SJSA1 (cell line): ENCODE measurements at regions not wholly inside any gene's neighbourhood (a gene's known extent, or its start where the extent isn't known, plus 50 kb on each side); places are given as distances from the start of the nearest gene placed in this dataset.
"Not testable (repeated sequence)": the region's sequence is repeated elsewhere in the genome, so short reads cannot be mapped to it uniquely, and the experiment has no call there.

Experiments used
- DNase-seq, 2 experiments: peaks; one replicate each; pipeline ENCODE4 v3.0.0-alpha.2; 2015 to 2020; ENCODE audit warnings: low spot score in 2 of 2, low read depth in 1 of 2
- H3K27ac ChIP-seq: fragments of 250-450 bp; sonication (Bioruptor Pico); 2 replicates; pipeline ENCODE4 v1.5.1; 2020; ENCODE audit warnings: mild to moderate bottlenecking, moderate library complexity
- H3K27me3 ChIP-seq: fragments of 250-450 bp; sonication (Bioruptor Pico); replicated peaks from 2 replicates; pipeline ENCODE4 v1.5.1; 2020; ENCODE audit warnings: mild to moderate bottlenecking, moderate library complexity
- H3K36me3 ChIP-seq: fragments of 250-450 bp; sonication (Bioruptor Pico); 2 replicates; pipeline ENCODE4 v1.5.1; 2020; ENCODE audit warnings: mild to moderate bottlenecking
- H3K4me1 ChIP-seq: fragments of 250-450 bp; sonication (Bioruptor Pico); replicated peaks from 2 replicates; pipeline ENCODE4 v1.6.1; 2021; ENCODE audit warnings: mild to moderate bottlenecking
- H3K4me3 ChIP-seq: fragments of 250-450 bp; sonication (Bioruptor Pico); 2 replicates; pipeline ENCODE4 v1.5.1; 2020; ENCODE audit warnings: mild to moderate bottlenecking
- H3K9me3 ChIP-seq: fragments of 250-450 bp; sonication (Bioruptor Pico); replicated peaks from 2 replicates; pipeline ENCODE4 v1.5.1; 2020; ENCODE audit warnings: mild to moderate bottlenecking

- H3K4me1 ChIP-seq = peaks cover 13% of the 10 kb centered on the region
- H3K36me3 ChIP-seq = no peaks in the 10 kb centered on the region
- no peaks in the 10 kb centered on the region for H3K9me3 ChIP-seq
- DNase-seq = no peak
- H3K27me3 ChIP-seq = no peaks in the 10 kb centered on the region
- H3K4me3 ChIP-seq = no peak overlapping the region
- no peak overlapping the region for H3K27ac ChIP-seq
These were observed 113.8 kb upstream of the MEF2A start for GRCh38 chr15:99452010-99452409.

GRCh38 chr15:99452728-99453636 lies 112.8 kb upstream of the MEF2A start:
- no peak overlapping the region for H3K27ac ChIP-seq
- H3K9me3 ChIP-seq = no peaks in the 10 kb centered on the region
- H3K4me3 ChIP-seq = no peak overlapping the region
- no peak for DNase-seq
- H3K36me3 ChIP-seq = no peaks in the 10 kb centered on the region
- peaks cover 13% of the 10 kb centered on the region for H3K4me1 ChIP-seq
- H3K27me3 ChIP-seq = no peaks in the 10 kb centered on the region

- Histone ChIP-seq H3K4me3 (no peak overlapping the region), H3K4me1 (peaks cover 13% of the 10 kb centered on the region), H3K27ac (no peak overlapping the region), H3K36me3 (no peaks in the 10 kb centered on the region), H3K9me3 (no peaks in the 10 kb centered on the region), H3K27me3 (no peaks in the 10 kb centered on the region)
- DNase-seq = no peak
These were observed 112.2 kb upstream of the MEF2A start for GRCh38 chr15:99453637-99454030.

DNA sequence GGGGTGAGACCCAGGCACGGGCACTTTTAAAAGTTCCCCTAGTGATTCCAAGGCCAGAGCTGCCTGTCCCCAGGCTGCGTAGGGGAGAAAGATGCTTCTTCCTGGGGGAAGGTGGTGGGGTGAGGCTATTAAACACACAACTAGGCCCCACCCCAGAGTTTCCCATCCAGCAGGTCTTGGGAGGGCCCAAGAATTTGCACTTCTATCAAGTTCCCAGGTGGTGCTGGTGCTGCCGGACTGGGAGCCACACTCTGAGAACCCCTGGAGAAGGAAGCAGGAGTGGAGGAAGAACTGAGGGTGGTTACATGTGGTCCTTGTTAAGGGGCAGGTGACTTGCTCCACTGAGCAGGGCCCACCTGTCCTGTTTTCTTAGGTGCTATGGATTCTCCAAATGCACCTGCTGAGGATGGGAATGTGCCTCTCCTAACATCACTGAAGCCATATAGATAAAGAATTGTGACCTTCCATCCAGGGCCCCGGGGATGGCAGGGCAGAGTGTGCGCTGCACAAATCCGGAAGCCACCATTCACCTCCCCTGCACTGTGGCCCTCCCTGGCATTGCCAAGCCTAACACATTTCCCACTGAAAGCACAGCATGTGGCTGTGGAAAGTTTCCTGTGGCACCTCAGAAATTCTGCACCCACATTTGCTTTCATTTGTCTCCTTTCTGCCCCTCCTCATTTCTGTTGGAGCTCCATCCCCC lies 111.5 kb upstream of the MEF2A start:
- no peaks in the 10 kb centered on the region for H3K36me3 ChIP-seq
- no peaks in the 10 kb centered on the region for H3K9me3 ChIP-seq
- DNase-seq = no peak
- no peaks in the 10 kb centered on the region for H3K27me3 ChIP-seq
- H3K4me1 ChIP-seq = peaks cover 13% of the 10 kb centered on the region
- peak overlapping the region; percentile 79; the same call in 1 of the 2 replicates for H3K27ac ChIP-seq
- no peak overlapping the region for H3K4me3 ChIP-seq

GRCh38 chr15:99454941-99455788 lies 110.6 kb upstream of the MEF2A start:
- Histone ChIP-seq H3K4me1 (peaks cover 13% of the 10 kb centered on the region), H3K27me3 (no peaks in the 10 kb centered on the region), H3K9me3 (no peaks in the 10 kb centered on the region; the same call in 1 of the 2 replicates), H3K27ac (peak overlapping the region; percentile 79), H3K4me3 (no peak overlapping the region), H3K36me3 (no peaks in the 10 kb centered on the region)
- DNase-seq = peak; percentile 77 to 90

- H3K4me3 ChIP-seq = no peak overlapping the region
- H3K27me3 ChIP-seq = no peaks in the 10 kb centered on the region
- no peak overlapping the region for H3K27ac ChIP-seq
- no peaks in the 10 kb centered on the region; the same call in 1 of the 2 replicates for H3K9me3 ChIP-seq
- H3K4me1 ChIP-seq = peaks cover 13% of the 10 kb centered on the region
- H3K36me3 ChIP-seq = no peaks in the 10 kb centered on the region
- DNase-seq = no peak
These were observed 110.0 kb upstream of the MEF2A start for GRCh38 chr15:99455789-99456160.

DNA sequence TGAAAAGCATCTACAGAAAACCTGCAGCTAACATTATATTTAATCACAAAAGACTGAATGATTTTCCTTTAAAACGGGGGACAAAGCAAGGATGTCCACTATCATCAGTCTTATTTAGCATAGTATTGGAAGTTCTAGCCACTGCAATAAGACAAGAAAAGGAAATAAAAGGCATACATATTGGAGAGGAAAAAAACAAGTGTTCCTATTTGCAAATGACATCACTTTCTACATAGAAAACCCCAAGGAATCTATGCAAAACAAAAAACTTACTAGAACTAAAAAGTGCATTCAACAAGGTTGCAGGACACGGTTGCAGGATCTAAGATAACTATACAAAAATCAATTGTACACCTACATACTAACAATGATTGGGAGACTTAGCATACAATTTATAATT lies 101.6 kb upstream of the MEF2A start:
- Histone ChIP-seq H3K27ac (no peak overlapping the region), H3K9me3 (no peaks in the 10 kb centered on the region; the same call in 1 of the 2 replicates), H3K4me1 (no peaks in the 10 kb centered on the region), H3K27me3 (no peaks in the 10 kb centered on the region), H3K4me3 (no peak overlapping the region), H3K36me3 (no peaks in the 10 kb centered on the region)
- no peak for DNase-seq

DNA sequence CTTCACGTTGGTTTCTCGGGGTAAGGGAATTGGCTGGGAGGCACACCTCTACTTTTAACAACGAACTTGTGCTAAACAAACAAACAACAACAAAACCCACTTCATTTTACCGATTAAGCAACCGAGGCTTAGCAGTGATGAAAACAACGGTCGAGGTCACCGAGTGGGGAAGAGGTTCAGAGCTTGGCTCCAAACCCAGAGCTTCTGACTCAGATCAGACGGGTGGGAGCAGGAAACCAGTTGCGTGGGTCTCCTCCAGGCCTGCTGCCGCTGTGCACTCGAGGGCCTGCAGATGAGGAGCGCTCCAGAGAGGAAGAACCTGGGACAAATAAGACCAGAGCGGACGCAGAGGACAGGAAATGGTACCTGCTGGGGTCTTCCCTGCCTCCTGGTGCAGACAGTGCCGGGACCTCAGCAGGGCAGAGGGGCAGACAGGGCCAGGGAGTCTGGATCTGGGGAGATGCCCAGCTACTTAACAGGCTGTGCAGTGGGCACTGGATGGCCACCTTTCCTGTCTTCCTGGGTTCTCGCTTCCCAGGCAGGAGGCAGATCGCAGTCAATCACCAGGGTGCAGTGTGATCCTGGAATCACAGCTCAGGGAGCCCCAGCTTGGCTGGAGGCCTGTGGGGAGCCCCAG lies 99.0 kb upstream of the MEF2A start:
- H3K4me1 ChIP-seq = no peaks in the 10 kb centered on the region
- H3K4me3 ChIP-seq = no peak overlapping the region
- no peaks in the 10 kb centered on the region for H3K27me3 ChIP-seq
- no peak overlapping the region for H3K27ac ChIP-seq
- no peak for DNase-seq
- no peaks in the 10 kb centered on the region for H3K36me3 ChIP-seq
- H3K9me3 ChIP-seq = no peaks in the 10 kb centered on the region

GRCh38 chr15:99467338-99467720 lies 98.5 kb upstream of the MEF2A start:
- Histone ChIP-seq H3K9me3 (no peaks in the 10 kb centered on the region), H3K27me3 (no peaks in the 10 kb centered on the region), H3K36me3 (no peaks in the 10 kb centered on the region), H3K27ac (no peak overlapping the region), H3K4me3 (no peak overlapping the region), H3K4me1 (no peaks in the 10 kb centered on the region)
- no peak for DNase-seq

- DNase-seq = no peak
- Histone ChIP-seq H3K27ac (no peak overlapping the region), H3K4me1 (no peaks in the 10 kb centered on the region)
These were observed 97.8 kb upstream of the MEF2A start for GRCh38 chr15:99467853-99468464.

DNA sequence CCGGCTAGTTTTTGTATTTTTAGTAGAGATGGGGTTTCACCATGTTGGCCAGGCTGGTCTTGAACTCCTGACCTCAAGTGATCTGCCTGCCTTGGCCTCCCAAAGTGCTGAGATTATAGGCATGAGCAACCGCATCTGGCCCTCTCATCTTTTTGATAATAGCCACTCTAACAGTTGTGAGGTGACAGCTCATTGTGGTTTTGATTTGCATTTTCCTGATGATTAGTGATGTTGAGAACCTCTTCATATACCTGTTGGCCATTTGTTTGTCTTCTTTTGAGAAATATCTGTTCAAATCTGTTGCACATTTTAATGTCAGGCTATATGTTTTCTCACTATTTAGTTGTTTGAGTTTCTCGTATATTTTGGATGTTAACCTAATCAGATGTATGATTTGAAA lies 95.6 kb upstream of the MEF2A start:
- not testable (repeated sequence) for H3K4me1 ChIP-seq, DNase-seq, H3K4me3 ChIP-seq, H3K36me3 ChIP-seq, H3K9me3 ChIP-seq, H3K27ac ChIP-seq, H3K27me3 ChIP-seq

More at GRCh38 chr15:99467853-99468464, 97.8 kb upstream of the MEF2A start:
- Histone ChIP-seq H3K9me3 (no peaks in the 10 kb centered on the region), H3K27me3 (no peaks in the 10 kb centered on the region), H3K36me3 (no peaks in the 10 kb centered on the region), H3K4me3 (no peak overlapping the region)

DNA sequence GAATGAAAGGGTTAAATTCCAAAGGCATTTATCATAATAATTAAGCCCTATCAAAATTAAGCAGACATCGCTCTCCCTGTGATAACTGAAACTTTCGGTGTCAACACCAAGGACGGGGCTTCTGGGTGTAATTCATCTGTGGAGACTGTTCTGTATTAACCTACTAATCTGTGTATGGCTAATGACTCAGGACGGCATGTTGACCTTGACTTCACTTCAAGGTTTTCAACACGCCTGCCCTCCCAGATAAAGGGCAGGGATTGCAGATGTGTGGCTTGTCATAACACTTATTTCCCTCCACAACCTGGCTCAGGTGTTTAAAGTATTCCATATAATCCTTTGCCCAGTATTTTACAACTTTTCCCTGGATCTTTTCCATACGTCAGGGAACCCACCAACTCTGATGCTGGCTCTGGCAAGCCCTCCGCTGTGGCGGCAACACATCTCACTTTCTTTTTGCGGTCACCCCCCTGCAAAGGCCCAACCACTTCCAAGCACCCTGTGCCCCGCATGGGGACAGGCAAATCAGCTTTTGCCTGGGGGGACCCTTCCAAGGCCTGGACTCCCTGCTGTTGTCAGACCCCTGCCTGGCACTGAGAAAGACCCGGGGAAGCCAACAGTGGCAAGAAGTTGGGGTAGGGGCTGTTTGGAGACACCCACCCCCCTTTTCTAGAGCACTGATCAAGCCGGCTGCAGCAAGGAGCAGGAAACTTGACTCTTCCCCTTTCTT lies 93.2 kb upstream of the MEF2A start:
- Histone ChIP-seq H3K36me3 (no peaks in the 10 kb centered on the region), H3K4me3 (no peak overlapping the region), H3K27ac (no peak overlapping the region), H3K9me3 (no peaks in the 10 kb centered on the region), H3K4me1 (peaks cover 16% of the 10 kb centered on the region), H3K27me3 (no peaks in the 10 kb centered on the region)
- no peak for DNase-seq
